GM06990 (cell line): ENCODE measurements at regions not wholly inside any gene's neighbourhood (a gene's known extent, or its start where the extent isn't known, plus 50 kb on each side); places are given as distances from the start of the nearest gene placed in this dataset.

Source experiments
- DNase-seq: peaks from one replicate; pipeline ENCODE4 v3.0.0-alpha.2; 2011; ENCODE audit not compliant: insufficient read length; ENCODE audit errors: extremely low read depth
- H3K27me3 ChIP-seq: replicated peaks from 2 replicates; pipeline ENCODE4 v1.6.0; 2011; ENCODE audit warnings: low read length; ENCODE audit not compliant: control insufficient read depth, insufficient read depth
- H3K36me3 ChIP-seq: 2 replicates; pipeline ENCODE4 v1.5.1; 2011; ENCODE audit warnings: low read length; ENCODE audit not compliant: control insufficient read depth, insufficient read depth
- H3K4me3 ChIP-seq: replicated peaks from 2 replicates; pipeline ENCODE4 v1.5.1; 2011; ENCODE audit warnings: low read depth, mild to moderate bottlenecking, control low read depth, low read length
- CTCF ChIP-seq: IDR thresholded peaks from 2 replicates; pipeline ENCODE4 v1.5.1; 2011; ENCODE audit warnings: low read length, control low read depth, mild to moderate bottlenecking, inconsistent platforms; ENCODE audit not compliant: insufficient read depth, poor library complexity, severe bottlenecking

GRCh38 chr13:91123456-91124127, 223.9 kb upstream of the MIR17HG start:
- no peak for TF ChIP-seq CTCF
- no peak overlapping the region for H3K4me3 ChIP-seq
- DNase-seq, result peak; percentile 15

GRCh38 chr13:91126806-91127205, 220.7 kb upstream of the MIR17HG start:
- Histone ChIP-seq H3K4me3 (no peak overlapping the region), H3K36me3 (no peaks in the 10 kb centered on the region), H3K27me3 (no peaks in the 10 kb centered on the region)
- DNase-seq, result no peak
- no peak for TF ChIP-seq CTCF

More at GRCh38 chr13:91123456-91124127, 223.9 kb upstream of the MIR17HG start:
- H3K36me3 ChIP-seq, result no peaks in the 10 kb centered on the region
- H3K27me3 ChIP-seq, result no peaks in the 10 kb centered on the region

- no peak for DNase-seq
- H3K4me3 ChIP-seq, result no peak overlapping the region
- H3K36me3 ChIP-seq, result no peaks in the 10 kb centered on the region
- H3K27me3 ChIP-seq, result no peaks in the 10 kb centered on the region
- TF ChIP-seq CTCF, result no peak
Observed at GRCh38 chr13:91127995-91128394, 219.5 kb upstream of the MIR17HG start.

- no peak for DNase-seq
- no peak for TF ChIP-seq CTCF
- H3K4me3 ChIP-seq, result no peak overlapping the region
- no peaks in the 10 kb centered on the region for H3K36me3 ChIP-seq
- H3K27me3 ChIP-seq, result no peaks in the 10 kb centered on the region
Observed at GRCh38 chr13:91132381-91132780, 215.1 kb upstream of the MIR17HG start.

- no peak for DNase-seq
- TF ChIP-seq CTCF, result no peak
- H3K36me3 ChIP-seq, result no peaks in the 10 kb centered on the region
- H3K4me3 ChIP-seq, result no peak overlapping the region
- H3K27me3 ChIP-seq, result no peaks in the 10 kb centered on the region
Observed at GRCh38 chr13:91132786-91133185, 214.7 kb upstream of the MIR17HG start.
